ENCODE measurements at regions not wholly inside any gene's neighbourhood (a gene's known extent, or its start where the extent isn't known, plus 50 kb on each side); places are given as distances from the start of the nearest gene placed in this dataset.

DNA sequence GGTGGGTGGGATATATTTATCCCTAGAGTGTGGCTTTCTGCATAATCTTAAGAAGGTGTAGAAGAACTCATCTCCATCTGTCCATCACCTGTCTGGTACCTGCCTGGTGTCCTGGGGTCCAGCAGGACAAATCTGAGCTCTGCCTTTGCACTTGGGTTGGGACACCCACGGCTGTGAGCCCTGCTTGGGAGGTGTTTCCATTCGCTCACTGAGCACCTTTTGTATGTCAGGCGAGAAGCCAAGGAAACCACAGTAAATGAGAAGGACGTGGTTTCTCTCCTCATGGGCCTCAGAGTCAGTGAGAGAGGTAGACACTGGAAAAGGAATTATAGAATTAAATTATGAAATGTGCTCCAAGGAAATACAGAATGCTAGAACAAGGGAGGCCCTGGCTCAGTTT, 555.9 kb downstream of the MIAT start:
- DNase-seq (ENCODE audit: low read depth): no peak
- TF ChIP-seq, protein P1, sequence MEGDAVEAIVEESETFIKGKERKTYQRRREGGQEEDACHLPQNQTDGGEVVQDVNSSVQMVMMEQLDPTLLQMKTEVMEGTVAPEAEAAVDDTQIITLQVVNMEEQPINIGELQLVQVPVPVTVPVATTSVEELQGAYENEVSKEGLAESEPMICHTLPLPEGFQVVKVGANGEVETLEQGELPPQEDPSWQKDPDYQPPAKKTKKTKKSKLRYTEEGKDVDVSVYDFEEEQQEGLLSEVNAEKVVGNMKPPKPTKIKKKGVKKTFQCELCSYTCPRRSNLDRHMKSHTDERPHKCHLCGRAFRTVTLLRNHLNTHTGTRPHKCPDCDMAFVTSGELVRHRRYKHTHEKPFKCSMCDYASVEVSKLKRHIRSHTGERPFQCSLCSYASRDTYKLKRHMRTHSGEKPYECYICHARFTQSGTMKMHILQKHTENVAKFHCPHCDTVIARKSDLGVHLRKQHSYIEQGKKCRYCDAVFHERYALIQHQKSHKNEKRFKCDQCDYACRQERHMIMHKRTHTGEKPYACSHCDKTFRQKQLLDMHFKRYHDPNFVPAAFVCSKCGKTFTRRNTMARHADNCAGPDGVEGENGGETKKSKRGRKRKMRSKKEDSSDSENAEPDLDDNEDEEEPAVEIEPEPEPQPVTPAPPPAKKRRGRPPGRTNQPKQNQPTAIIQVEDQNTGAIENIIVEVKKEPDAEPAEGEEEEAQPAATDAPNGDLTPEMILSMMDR (conservative IDR thresholded peaks at IDR 0.05; ENCODE audit: low read depth, low read length): no peak
- no peak overlapping the region for H3K4me3 ChIP-seq (ENCODE audit: low read length)

DNA sequence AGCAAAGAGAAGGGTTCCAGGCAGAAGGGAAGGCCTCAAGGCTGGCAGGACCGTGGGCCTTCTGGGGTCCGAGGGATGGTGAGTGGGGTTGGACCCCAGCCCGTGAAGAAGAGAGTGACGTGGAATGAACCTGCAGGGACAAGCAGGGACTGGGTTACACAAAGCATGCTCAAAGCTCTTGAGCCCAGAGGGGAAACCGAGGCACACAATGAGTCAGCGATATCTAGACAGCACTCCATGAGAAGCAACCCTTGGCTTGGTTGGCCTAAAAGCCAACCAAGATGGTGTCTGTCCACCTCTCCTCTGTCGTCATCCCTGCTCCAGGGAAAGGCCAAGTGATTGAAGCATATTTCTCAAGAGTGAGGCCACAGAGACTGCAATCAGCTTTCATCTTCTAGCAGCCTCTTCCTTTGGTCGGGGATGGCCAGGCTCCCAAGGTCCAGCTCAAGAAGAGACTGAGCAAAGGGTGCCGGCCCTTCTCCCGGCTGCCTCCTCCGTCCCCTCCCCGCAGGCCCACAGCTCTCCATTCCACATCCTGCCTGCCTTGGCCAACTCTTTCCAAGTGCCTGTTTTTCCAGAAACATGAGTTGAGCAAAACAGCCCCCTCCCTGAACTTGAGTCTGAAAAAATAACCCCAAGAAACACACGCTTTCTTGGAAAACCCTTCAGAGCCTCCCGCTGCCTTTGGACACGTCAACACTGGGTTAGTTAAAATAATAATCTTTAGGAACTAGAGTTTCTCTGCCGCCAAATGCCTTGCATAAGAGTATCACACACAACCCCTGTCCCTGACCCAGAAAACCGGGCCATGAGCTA, 556.6 kb downstream of the MIAT start:
- H3K4me3 ChIP-seq (ENCODE audit: low read length): no peak overlapping the region
- no peak for DNase-seq (ENCODE audit: low read depth)
- TF ChIP-seq, protein P1 (conservative IDR thresholded peaks at IDR 0.05; ENCODE audit: low read depth, low read length): no peak

DNA sequence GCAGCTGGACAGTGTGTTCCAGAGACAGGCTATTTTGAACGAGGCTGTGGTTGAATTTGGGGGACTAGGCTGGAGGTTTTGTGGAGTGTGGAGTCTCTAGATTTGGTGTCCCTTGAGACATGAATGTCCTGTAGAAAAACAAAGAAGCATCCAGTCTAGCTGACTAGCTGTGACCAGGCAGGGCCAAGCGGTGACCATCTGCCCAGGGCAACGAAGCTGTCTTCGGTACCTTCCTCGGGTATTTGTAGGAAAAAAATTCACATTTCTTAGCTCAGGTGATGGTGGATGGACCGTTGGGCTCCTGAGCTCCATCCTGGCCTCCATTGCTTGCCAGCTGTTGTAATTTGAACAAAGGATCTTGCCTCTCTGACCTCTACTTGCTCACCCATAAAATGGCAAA, 557.3 kb downstream of the MIAT start:
- TF ChIP-seq, protein P1 (conservative IDR thresholded peaks at IDR 0.05; ENCODE audit: low read depth, low read length): no peak
- DNase-seq (ENCODE audit: low read depth): no peak
- no peak overlapping the region for H3K4me3 ChIP-seq (ENCODE audit: low read length)

DNA sequence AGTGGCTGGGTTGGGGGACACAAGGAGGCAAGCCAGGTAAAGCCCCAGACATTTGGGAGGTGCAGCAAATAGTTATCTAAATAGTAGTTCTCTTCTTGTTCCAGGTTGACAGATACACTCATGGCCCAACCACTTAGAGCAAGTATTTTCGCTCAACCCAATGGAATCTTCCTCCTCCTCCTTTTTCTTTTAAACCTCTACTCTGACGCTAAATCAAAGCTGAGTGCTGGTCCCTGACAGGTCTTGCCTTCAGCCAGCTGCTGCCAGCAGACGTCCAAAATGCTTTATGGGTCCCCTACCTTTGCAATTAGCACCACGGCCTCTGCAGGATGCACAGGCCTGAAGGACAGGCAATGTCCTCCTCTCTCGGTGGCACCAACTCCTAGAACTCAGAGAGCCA, 558.5 kb downstream of the MIAT start:
- H3K4me3 ChIP-seq (ENCODE audit: low read length): no peak overlapping the region
- TF ChIP-seq, protein P1 (conservative IDR thresholded peaks at IDR 0.05; ENCODE audit: low read depth, low read length): no peak

DNA sequence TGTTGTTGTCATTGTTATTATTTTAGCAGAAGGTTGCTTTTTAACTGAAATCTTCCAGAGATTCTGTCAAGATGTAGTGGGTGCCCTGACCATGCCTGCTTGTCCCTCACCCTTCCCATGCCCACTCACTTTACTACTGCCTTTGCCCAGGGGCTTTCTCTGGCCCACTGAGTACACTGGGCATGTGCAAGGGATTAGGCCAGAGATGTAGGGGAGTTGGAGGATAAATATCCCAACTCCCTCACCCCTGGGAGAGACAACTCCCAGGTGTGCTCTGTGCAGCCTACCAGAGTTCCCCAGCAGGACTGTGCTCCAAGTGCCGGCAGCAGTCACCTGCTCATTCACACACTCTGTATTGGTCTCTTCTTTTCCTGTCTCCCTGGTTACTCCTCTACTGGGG, 559.1 kb downstream of the MIAT start:
- TF ChIP-seq, protein P1 (conservative IDR thresholded peaks at IDR 0.05; ENCODE audit: low read depth, low read length): no peak
- no peak for DNase-seq (ENCODE audit: low read depth)
- no peak overlapping the region for H3K4me3 ChIP-seq (ENCODE audit: low read length)

More for the DNA sequence above, 558.5 kb downstream of the MIAT start:
- DNase-seq (ENCODE audit: low read depth): no peak

DNA sequence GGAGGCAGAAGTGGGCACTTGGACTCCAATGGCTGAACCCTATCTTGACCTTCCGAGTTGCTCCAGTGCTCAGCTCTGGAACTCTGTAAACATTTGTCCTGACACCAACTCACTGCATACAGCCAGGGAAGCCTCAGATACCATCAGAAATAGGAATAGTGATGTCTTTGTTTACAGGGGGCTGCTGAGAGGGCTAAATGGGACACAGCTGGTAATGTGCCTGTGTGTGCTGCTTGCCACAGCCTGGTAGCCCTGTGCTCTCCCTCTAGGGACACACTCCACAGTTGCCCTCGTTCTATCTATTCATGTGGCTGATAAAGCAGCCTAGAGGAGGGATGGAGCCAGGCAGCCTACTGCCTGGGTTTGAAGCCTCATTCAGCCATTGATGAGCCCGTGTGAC, 559.8 kb downstream of the MIAT start:
- no peak overlapping the region for H3K4me3 ChIP-seq (ENCODE audit: low read length)
- DNase-seq (ENCODE audit: low read depth): no peak
- TF ChIP-seq, protein P1 (conservative IDR thresholded peaks at IDR 0.05; ENCODE audit: low read depth, low read length): no peak
